CD4-positive, alpha-beta T cell treated with Interleukin-6 at 100 ng/mL for 8 hours (primary cell): ENCODE measurements at regions not wholly inside any gene's neighbourhood (a gene's known extent, or its start where the extent isn't known, plus 50 kb on each side); places are given as distances from the start of the nearest gene placed in this dataset.

ENCODE experiments used
- DNase-seq: peaks from one replicate; pipeline ENCODE4 v3.0.0-alpha.2; 2020; ENCODE audit warnings: mixed read lengths, low spot score

GRCh38 chr15:95085056-95085455 is 853.7 kb downstream of the MCTP2 start:
- DNase-seq: no peak

GRCh38 chr15:95086531-95087252 is 855.3 kb downstream of the MCTP2 start:
- no peak for DNase-seq

- no peak for DNase-seq
Observed at GRCh38 chr15:95087253-95087609, 855.9 kb downstream of the MCTP2 start.

GRCh38 chr15:95091444-95091843 is 860.1 kb downstream of the MCTP2 start:
- no peak for DNase-seq

GRCh38 chr15:95095250-95095649 is 863.9 kb downstream of the MCTP2 start:
- DNase-seq: no peak

- no peak for DNase-seq
Observed at GRCh38 chr15:95096651-95097050, 865.3 kb downstream of the MCTP2 start.

- no peak for DNase-seq
Observed at GRCh38 chr15:95097361-95097760, 866.0 kb downstream of the MCTP2 start.

- no peak for DNase-seq
Observed at GRCh38 chr15:95105229-95105628, 873.9 kb downstream of the MCTP2 start.

GRCh38 chr15:95106801-95107200 is 875.4 kb downstream of the MCTP2 start:
- DNase-seq: no peak

- no peak for DNase-seq
Observed at GRCh38 chr15:95108673-95109072, 877.3 kb downstream of the MCTP2 start.

- no peak for DNase-seq
Observed at GRCh38 chr15:95111969-95112368, 880.6 kb downstream of the MCTP2 start.

GRCh38 chr15:95113041-95113440 is 881.7 kb downstream of the MCTP2 start:
- no peak for DNase-seq

GRCh38 chr15:95119041-95119610 is 887.8 kb downstream of the MCTP2 start:
- DNase-seq: no peak

GRCh38 chr15:95120595-95120994 is 889.2 kb downstream of the MCTP2 start:
- no peak for DNase-seq

GRCh38 chr15:95121191-95121590 is 889.8 kb downstream of the MCTP2 start:
- DNase-seq: no peak

- no peak for DNase-seq
Observed at GRCh38 chr15:95125803-95126202, 894.4 kb downstream of the MCTP2 start.

- DNase-seq: no peak
Observed at GRCh38 chr15:95127356-95127755, 896.0 kb downstream of the MCTP2 start.

- no peak for DNase-seq
Observed at GRCh38 chr15:95129574-95129973, 898.2 kb downstream of the MCTP2 start.

- DNase-seq: no peak
Observed at GRCh38 chr15:95131131-95131556, 899.8 kb downstream of the MCTP2 start.

- DNase-seq: no peak
Observed at GRCh38 chr15:95132774-95133173, 901.4 kb downstream of the MCTP2 start.

- DNase-seq: no peak
Observed at GRCh38 chr15:95134431-95135110, 903.2 kb downstream of the MCTP2 start.

GRCh38 chr15:95138604-95139270 is 907.4 kb downstream of the MCTP2 start:
- no peak for DNase-seq

- no peak for DNase-seq
Observed at GRCh38 chr15:95141486-95141885, 910.1 kb downstream of the MCTP2 start.
